CD4-positive, alpha-beta memory T cell (primary cell): ENCODE measurements at regions not wholly inside any gene's neighbourhood (a gene's known extent, or its start where the extent isn't known, plus 50 kb on each side); places are given as distances from the start of the nearest gene placed in this dataset.

Experiments used
- CTCF ChIA-PET: fragments of 350-600 bp; sonication (Branson Sonifier 250); formaldehyde crosslinking; loops from one replicate; lab custom pipeline; 2021; ENCODE audit warnings: inconsistent platforms; ENCODE audit not compliant: partially characterized antibody; lab: Charles Lee
- POLR2A ChIA-PET: fragments of 350-600 bp; sonication (Branson Sonifier 250); formaldehyde crosslinking; loops from one replicate; lab custom pipeline; 2021; ENCODE audit not compliant: partially characterized antibody; lab: Charles Lee
- DNase-seq, 5 donors: peaks; one replicate each; pipeline versions ENCODE4 v3.0.0 to v3.0.0-alpha.2; 2020 to 2022; ENCODE audit warnings: mixed read lengths in 1 of 5
- H3K27ac ChIP-seq: one replicate; pipeline ENCODE4 v1.7.0; 2013; ENCODE audit warnings: low read depth, low read length
- H3K27me3 ChIP-seq: 2 replicates; pipeline ENCODE4 v1.7.0; 2013; ENCODE audit warnings: mild to moderate bottlenecking, low read length, moderate library complexity; ENCODE audit not compliant: insufficient read depth
- H3K36me3 ChIP-seq: 2 replicates; pipeline ENCODE4 v1.7.0; 2013; ENCODE audit warnings: mild to moderate bottlenecking, low read length, moderate library complexity; ENCODE audit not compliant: insufficient read depth
- H3K4me1 ChIP-seq: 2 replicates; pipeline ENCODE4 v1.7.0; 2013; ENCODE audit warnings: mild to moderate bottlenecking, low read length, moderate library complexity; ENCODE audit not compliant: insufficient read depth
- H3K4me3 ChIP-seq, 2 donors: one replicate each; pipeline ENCODE4 v1.7.0; 2013; ENCODE audit warnings: low read length in 2 of 2, mild to moderate bottlenecking in 1 of 2
- H3K9me3 ChIP-seq, 2 donors: one replicate each; pipeline ENCODE4 v1.7.0; 2013; ENCODE audit warnings: low read length in 2 of 2, control low read depth in 1 of 2; ENCODE audit not compliant: control insufficient read depth in 1 of 2
- H3K27ac Mint-ChIP-seq, 7 donors: one replicate each; pipeline ENCODE4 v1.8.0; 2020 to 2021; ENCODE audit warnings: mixed read lengths in 7 of 7, mild to moderate bottlenecking in 6 of 7, inconsistent platforms in 3 of 7, moderate library complexity in 3 of 7
- H3K27me3 Mint-ChIP-seq, 2 donors: one replicate each; pipeline ENCODE4 v1.8.0; 2020 to 2021; ENCODE audit warnings: mixed read lengths in 2 of 2
- H3K36me3 Mint-ChIP-seq, 2 donors: one replicate each; pipeline ENCODE4 v1.8.0; 2020 to 2021; ENCODE audit warnings: mixed read lengths in 2 of 2, inconsistent platforms in 1 of 2, mild to moderate bottlenecking in 1 of 2
- H3K4me1 Mint-ChIP-seq, 4 donors: one replicate each; pipeline ENCODE4 v1.8.0; 2020 to 2021; ENCODE audit warnings: mixed read lengths in 4 of 4, mild to moderate bottlenecking in 1 of 4
- H3K4me3 Mint-ChIP-seq, 8 donors: one replicate each; pipeline ENCODE4 v1.8.0; 2020 to 2021; ENCODE audit warnings: mixed read lengths in 8 of 8, mild to moderate bottlenecking in 7 of 8, moderate library complexity in 6 of 8, inconsistent platforms in 3 of 8
- H3K9me3 Mint-ChIP-seq, 8 donors: one replicate each; pipeline ENCODE4 v1.8.0; 2020 to 2021; ENCODE audit warnings: mixed read lengths in 8 of 8, mild to moderate bottlenecking in 5 of 8, inconsistent platforms in 3 of 8, moderate library complexity in 1 of 8
- intact Hi-C: fragments of 100-400 bp; cut with micrococcal nuclease; formaldehyde crosslinking; loops from one replicate; pipeline ENCODE4 v1.15.1; 2023

- intact Hi-C loops: no loop called here
- Mint-ChIP-seq H3K4me1 (no peaks in the 10 kb centered on the region), H3K27me3 (peaks cover 2 to 7% of the 10 kb centered on the region in 2 donors), H3K4me3 (no peak overlapping the region), H3K27ac (no peak overlapping the region), H3K36me3 (no peaks in the 10 kb centered on the region), H3K9me3 (peaks cover 0 to 3% (median 0%) of the 10 kb centered on the region in 8 donors)
- Histone ChIP-seq H3K9me3 (no peaks in the 10 kb centered on the region), H3K4me1 (no peaks in the 10 kb centered on the region), H3K36me3 (no peaks in the 10 kb centered on the region), H3K27ac (no peak overlapping the region), H3K4me3 (no peak overlapping the region), H3K27me3 (no peaks in the 10 kb centered on the region)
- POLR2A ChIA-PET: no interaction called here
- CTCF ChIA-PET: no interaction called here
- DNase-seq: no peak
Observed at GRCh38 chr5:135246923-135247795, 151.9 kb downstream of the MACROH2A1 start.

DNA sequence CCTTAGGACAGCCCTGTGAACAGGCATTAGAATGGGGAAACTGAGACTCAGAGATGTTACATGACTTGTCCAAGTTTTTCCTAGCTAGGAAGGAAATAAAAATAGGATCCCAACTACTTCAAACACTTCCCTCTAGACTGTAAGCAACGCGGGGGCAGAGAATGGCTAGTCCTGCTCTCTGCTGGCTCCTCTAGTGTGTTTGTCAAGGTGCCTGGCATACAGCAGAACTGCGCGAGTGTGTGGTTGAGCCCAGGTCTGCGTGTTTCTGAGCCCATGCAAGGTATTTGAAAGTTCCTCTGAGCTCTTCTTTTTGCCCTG, 152.5 kb downstream of the MACROH2A1 start:
- Histone ChIP-seq H3K27ac (no peak overlapping the region), H3K4me1 (no peaks in the 10 kb centered on the region), H3K9me3 (no peaks in the 10 kb centered on the region), H3K27me3 (no peaks in the 10 kb centered on the region), H3K4me3 (no peak overlapping the region), H3K36me3 (no peaks in the 10 kb centered on the region)
- H3K27me3 Mint-ChIP-seq: peaks cover 2 to 7% of the 10 kb centered on the region in 2 donors
- intact Hi-C loops: no loop called here
- H3K4me1 Mint-ChIP-seq: no peaks in the 10 kb centered on the region
- ChIA-PET POLR2A (no interaction called here), CTCF (no interaction called here)
- no peaks in the 10 kb centered on the region for H3K36me3 Mint-ChIP-seq
- no peaks in the 10 kb centered on the region for H3K9me3 Mint-ChIP-seq
- no peak for DNase-seq
- no peak overlapping the region for H3K4me3 Mint-ChIP-seq
- H3K27ac Mint-ChIP-seq: no peak overlapping the region

DNA sequence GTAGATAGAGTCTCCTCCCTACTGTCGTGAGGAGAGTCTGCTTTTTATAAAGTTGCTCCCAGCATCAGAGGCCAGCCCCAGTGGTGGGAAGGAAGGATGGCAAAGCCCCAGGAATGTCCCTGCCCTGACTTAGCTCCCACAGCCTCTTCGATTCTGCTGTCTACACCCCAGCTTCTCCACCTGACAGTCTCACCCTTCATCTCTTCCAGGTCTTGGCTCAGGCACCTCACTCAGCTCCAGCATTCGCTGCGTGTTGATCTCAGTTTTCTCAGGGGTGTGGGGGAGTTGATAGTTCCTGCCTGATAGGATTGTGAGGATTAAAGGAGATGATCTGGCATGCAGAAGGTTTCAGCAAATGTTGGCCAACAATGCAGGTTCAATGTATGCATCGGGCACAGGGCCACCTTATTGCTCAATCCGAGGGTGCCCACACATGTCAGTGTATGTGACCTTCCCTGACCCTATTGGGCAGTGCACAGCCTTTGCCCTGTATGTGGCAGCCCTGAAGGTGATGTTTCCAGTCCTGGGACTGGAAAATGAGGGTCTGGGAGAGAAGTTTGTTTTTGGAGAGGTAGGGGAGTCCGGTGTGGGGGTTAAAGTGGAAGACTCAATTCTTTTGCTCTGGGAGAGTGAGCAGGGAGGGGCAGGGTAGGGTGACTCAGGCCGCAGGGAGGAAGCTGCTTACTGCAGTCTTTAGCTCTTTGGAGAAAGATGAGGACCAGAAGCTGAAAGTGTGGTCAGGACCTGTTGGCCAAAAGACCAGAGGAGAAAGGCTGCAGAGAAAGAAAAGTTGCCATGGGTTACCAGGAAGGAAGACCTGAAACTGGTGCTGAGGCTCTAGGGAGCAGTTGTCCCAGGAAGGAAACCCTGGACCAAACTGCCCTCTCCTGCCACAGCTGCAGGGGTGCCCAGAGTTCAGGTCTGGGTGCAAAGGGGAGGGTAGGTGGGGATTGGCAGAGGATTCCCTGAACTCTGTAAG, 153.2 kb downstream of the MACROH2A1 start:
- no peak for DNase-seq
- no peaks in the 10 kb centered on the region for H3K36me3 Mint-ChIP-seq
- H3K4me1 Mint-ChIP-seq: no peaks in the 10 kb centered on the region

GRCh38 chr5:135244620-135245021, 154.4 kb downstream of the MACROH2A1 start:
- no peak overlapping the region for H3K4me3 Mint-ChIP-seq
- Histone ChIP-seq H3K27me3 (no peaks in the 10 kb centered on the region), H3K4me3 (no peak overlapping the region), H3K9me3 (no peaks in the 10 kb centered on the region), H3K36me3 (no peaks in the 10 kb centered on the region), H3K4me1 (no peaks in the 10 kb centered on the region), H3K27ac (no peak overlapping the region)
- H3K4me1 Mint-ChIP-seq: no peaks in the 10 kb centered on the region
- ChIA-PET POLR2A (no interaction called here), CTCF (no interaction called here)
- no peaks in the 10 kb centered on the region for H3K36me3 Mint-ChIP-seq
- no peak for DNase-seq
- H3K27ac Mint-ChIP-seq: no peak overlapping the region
- peaks cover 2 to 9% of the 10 kb centered on the region in 2 donors for H3K27me3 Mint-ChIP-seq
- intact Hi-C loops: no loop called here
- no peaks in the 10 kb centered on the region for H3K9me3 Mint-ChIP-seq

More for the DNA sequence above, 153.2 kb downstream of the MACROH2A1 start:
- Histone ChIP-seq H3K36me3 (no peaks in the 10 kb centered on the region), H3K4me1 (no peaks in the 10 kb centered on the region), H3K9me3 (no peaks in the 10 kb centered on the region), H3K4me3 (no peak overlapping the region), H3K27me3 (no peaks in the 10 kb centered on the region), H3K27ac (no peak overlapping the region)
- no peaks in the 10 kb centered on the region for H3K9me3 Mint-ChIP-seq
- ChIA-PET CTCF (no interaction called here), POLR2A (no interaction called here)
- peaks cover 2 to 7% of the 10 kb centered on the region in 2 donors for H3K27me3 Mint-ChIP-seq
- intact Hi-C loops: no loop called here
- no peak overlapping the region for H3K27ac Mint-ChIP-seq
- no peak overlapping the region for H3K4me3 Mint-ChIP-seq

GRCh38 chr5:135243556-135244285, 155.3 kb downstream of the MACROH2A1 start:
- Mint-ChIP-seq H3K27ac (no peak overlapping the region), H3K9me3 (no peaks in the 10 kb centered on the region), H3K4me1 (no peaks in the 10 kb centered on the region), H3K4me3 (no peak overlapping the region), H3K36me3 (no peaks in the 10 kb centered on the region), H3K27me3 (peaks cover 2 to 9% of the 10 kb centered on the region in 2 donors)
- POLR2A ChIA-PET: no interaction called here
- Histone ChIP-seq H3K27ac (no peak overlapping the region), H3K27me3 (no peaks in the 10 kb centered on the region), H3K4me1 (no peaks in the 10 kb centered on the region), H3K9me3 (no peaks in the 10 kb centered on the region), H3K4me3 (no peak overlapping the region), H3K36me3 (no peaks in the 10 kb centered on the region)
- CTCF ChIA-PET: no interaction called here
- no peak for DNase-seq
- intact Hi-C loops: no loop called here

DNA sequence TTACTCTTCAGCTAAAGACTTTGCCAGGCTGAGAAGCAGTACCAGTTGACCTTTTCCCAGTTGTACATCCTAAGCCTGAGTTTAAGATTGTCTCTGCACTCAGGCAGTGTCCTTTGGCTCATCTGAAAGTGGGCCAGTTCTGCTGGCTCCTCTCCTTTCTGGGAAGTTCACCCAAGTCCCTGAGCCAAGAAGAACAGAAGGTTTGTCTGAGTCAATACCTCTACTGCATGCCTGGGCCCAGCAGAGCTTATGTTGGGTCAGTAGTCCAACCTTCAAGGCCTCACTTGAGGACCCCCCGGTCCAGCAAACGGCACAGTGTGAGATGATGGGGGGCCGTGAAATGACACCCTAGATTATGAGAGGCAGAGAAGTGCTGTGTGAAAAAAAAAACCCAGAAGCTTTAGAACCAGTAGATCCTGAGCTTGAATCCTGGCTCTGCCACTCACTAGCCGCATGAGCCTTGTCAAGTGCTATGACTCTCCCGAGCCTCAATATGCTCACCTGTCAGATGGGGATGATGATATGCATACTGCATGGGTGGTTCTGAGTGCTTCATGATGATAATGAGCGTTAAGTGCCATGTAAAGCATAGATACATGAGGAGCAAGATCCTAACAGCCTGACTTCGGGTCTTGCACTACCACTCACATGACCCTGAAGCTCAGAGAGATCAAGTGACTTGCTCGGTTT, 156.0 kb downstream of the MACROH2A1 start:
- Histone ChIP-seq H3K27me3 (no peaks in the 10 kb centered on the region), H3K4me3 (no peak overlapping the region), H3K4me1 (no peaks in the 10 kb centered on the region), H3K27ac (no peak overlapping the region), H3K36me3 (no peaks in the 10 kb centered on the region), H3K9me3 (no peaks in the 10 kb centered on the region)
- DNase-seq: no peak
- ChIA-PET POLR2A (no interaction called here), CTCF (no interaction called here)
- Mint-ChIP-seq H3K9me3 (no peaks in the 10 kb centered on the region), H3K4me1 (no peaks in the 10 kb centered on the region), H3K27me3 (peaks cover 2 to 6% of the 10 kb centered on the region in 2 donors), H3K36me3 (no peaks in the 10 kb centered on the region), H3K4me3 (no peak overlapping the region), H3K27ac (no peak overlapping the region)
- intact Hi-C loops: no loop called here
